ENCODE measurements at regions not wholly inside any gene's neighbourhood (a gene's known extent, or its start where the extent isn't known, plus 50 kb on each side); places are given as distances from the start of the nearest gene placed in this dataset.

DNA sequence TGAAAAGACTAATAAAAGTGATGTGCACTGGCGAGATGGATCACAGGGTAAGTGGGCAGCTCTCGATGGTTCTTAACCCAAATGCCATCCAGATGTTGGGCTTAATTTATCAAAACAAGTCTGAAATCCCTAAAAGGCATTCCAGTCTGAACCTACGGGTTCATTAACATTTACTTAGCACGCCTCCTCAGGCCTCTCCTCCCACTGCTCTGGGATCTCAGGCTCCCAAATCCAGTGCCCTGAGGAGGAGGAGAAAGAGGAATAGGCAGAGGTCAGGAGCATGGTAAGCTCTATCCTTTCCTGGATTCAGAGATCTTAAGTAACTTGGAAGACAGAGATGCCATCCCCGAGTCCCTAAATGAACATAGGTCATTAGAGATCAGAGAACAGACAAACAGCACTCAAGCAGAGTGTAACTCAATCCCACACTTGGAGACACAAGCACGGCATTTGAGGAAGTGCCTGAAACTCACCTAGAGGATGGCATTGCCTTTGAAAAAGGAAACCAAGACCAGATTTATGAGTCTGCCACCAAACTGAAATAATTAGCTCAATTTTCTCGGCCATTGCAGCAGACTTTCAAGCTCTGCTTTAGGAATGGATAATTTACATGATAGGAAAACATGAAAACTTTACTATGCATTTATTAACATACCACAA lies 140.9 kb downstream of the CXCL12 start:
- no peak for DNase-seq (ENCODE audit: low read depth in 3 of 3)

DNA sequence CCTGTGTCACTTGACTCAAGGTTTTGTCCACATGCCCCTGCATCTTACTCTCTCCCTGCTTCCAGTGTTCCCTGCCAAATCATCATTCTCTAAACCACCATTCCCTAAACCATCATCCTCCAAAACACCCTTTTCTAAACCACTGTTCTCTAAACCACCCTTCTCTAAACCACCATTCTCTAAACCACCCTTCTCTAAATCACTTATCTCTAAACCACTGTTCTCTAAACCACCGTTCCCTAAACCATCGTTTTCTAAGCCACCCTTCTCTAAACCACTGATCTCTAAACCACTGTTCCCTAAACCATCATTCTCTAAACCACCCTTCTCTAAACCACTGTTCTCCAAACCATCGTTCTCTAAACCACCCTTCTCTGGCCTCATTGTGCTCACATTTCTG lies 142.1 kb downstream of the CXCL12 start:
- no peak for DNase-seq (ENCODE audit: low read depth in 3 of 3)

DNA sequence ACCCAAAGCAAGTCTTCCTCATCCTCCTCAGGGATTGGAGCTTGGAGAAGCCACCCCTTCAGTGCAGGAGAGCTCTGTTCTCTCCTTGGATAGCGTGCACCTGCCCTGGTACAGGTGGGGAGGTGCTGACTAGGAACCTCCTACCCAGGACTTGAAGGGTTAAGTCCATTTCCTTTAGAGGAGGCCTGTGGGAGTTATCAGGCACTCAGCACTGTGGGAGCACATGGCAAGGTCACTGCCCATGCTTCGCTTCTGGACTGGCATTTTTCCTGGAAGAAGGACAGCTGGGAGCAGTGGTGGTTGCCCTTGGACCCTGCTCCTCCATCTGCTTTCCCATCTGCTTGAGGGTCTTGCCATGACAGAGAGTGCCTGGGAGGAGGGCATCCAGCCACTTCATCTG lies 142.8 kb downstream of the CXCL12 start:
- DNase-seq (ENCODE audit: low read depth in 3 of 3): no peak

DNA sequence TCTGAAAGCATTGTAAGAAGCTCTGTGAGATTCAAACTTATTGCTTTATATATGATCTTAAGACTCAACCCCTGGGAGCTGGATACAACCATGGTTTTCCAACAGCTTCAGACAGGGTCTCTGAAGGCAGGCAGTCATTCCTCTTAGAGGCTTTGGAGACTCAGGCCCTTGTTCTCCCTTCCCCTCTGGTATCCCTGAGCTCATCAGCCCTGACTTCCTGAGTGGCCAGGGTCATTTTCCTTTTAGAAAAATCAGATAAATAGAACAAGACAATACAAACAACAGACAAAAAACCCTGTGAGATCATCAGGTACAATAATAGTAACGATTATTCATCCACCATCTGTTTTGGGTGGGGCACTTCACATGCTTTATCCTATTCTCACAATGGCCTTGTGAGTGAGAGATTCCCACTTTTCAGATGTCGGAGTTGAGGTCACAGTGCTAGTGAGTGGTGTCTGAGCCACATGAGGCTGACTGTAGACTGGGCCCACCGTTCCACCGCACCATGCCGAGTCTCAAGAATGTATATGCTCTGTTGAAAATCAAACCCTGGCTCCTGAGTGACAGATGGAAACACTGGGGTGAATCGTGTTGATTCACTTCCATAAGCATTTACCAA lies 144.2 kb downstream of the CXCL12 start:
- no peak for DNase-seq (ENCODE audit: low read depth in 3 of 3)

DNA sequence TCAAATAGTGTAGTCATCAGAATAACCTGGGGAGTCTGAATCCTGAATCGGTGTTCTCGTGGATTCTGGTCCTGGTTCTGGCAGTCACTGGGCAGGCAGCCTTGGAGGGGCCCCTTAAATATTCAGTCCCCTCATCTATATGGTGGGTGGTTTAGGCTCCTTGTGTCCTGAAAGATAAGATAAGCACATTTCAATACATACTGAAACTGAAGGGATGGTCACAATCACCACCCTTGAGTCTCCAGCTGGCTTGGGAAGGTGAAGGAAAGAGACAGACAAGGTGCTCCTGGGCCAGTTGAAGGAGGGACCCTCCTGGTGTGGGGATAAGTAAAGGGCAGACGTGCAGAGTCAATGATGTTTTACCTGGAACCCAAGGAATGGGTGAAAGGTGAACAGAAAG lies 146.7 kb downstream of the CXCL12 start:
- DNase-seq (ENCODE audit: low read depth in 3 of 3): no peak

DNA sequence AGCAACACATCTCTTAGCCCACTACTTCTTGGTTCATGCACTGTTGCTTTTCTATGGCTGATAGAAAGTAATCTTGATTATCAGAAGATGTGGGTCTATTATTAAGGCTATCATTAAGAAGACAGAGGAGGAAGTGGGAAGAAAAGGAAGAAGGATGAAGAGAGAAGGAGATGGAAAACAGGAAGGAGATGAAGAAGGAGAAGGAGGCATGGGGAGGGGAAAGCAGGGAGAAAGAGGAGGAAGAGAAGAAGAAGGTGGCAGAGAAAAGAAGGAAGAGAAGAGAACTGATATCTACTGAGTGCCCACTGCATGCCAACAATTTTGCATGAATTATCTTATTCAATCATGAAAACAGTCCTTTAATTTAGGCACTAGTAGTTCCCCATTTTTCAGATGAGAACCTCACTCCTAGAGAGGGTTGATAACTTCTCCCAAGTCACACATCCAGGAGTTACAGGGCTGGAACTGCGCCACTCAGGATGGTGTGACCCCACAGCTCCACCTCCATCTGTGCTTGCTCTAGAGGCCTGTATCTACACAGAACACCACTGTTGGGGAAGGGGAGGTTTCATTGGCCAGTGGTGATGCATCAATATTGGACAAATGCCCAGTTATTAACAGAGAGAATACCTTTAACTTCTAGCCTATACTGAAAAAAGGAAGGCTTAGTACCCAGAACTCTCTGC lies 147.4 kb downstream of the CXCL12 start:
- DNase-seq (ENCODE audit: low read depth in 3 of 3): no peak

DNA sequence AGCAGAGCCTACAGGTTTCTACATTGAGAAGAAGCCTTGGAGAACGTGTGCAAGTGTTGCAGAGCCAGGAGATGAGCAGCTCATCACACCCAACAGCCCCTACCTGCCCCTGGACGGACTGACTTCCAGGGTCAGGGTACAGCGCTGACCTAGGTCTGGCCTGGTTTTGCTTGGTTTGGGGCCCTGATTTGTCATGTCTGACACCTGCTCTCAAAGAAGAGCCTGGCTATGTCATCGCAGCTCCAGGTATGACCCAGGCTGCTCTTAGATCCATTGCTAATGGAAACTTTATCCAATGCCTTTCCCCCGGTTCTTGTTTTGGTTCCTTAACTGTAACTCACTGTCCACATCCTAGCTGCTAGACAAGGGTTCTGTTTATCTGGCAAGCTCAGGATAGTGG lies 149.5 kb downstream of the CXCL12 start:
- no peak for DNase-seq (ENCODE audit: low read depth in 3 of 3)

DNA sequence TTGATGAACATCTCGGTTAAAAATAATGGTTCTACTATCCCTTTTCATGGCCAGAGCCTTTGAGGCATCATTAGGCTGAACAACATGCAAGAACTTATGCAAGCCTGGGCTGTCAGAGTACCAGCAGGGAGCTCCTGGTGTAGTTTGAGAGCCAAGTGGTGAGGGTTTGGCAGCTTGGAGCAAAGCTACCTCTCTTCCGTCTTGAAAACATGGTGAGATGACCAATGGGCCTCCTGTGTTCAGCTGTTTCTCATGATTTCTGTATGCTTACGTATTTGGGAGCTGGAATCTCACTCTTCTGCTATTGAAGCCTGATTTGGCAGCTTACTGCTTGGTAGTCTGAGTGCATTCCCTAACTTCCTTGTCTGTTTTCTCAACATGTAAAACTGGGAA lies 150.4 kb downstream of the CXCL12 start:
- no peak for DNase-seq (ENCODE audit: low read depth in 3 of 3)

DNA sequence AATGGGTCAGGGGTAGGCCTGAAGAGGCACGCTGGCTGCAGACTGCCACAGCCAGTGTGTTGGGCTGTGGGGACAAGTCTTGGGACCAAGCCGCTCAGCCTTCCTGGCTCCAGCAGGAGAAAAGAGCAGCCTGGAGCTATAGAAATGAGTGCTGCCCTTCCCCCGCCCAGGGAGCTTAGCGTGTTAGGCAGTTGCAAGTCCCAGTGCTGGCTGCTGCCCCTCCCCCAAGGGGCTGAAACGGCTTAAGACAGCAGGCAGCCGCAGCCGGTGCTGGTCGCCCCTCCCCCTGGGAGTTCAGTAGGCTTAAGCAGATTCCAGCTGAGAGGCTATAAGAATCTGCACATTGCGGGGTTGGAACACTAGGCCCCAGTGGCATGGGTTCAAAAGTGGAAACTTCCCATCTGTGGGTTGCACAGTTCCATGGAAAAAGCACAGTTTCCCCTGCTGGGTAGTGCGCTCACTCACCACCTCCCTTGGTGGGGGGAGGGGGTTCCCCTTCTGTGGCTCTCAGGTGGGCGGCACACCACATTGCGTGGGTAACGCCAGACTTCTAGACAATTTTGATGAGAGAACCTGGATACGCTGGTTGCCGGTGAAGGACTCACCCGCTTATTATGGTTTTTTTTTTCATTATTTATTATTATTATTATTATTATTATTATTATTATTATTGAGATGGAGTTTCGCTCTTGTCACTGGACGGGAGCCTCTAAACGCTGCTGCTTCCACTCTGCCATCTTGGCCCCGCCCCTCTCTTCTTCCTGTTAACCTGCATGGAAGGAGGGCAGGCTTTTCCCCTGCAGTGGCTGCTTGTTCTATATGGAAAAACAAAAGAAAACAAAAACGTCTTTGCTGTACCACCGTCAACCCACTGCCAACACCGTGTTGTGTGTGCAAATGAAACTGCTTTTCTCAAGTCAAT lies 151.1 kb downstream of the CXCL12 start:
- DNase-seq (ENCODE audit: low read depth in 3 of 3): no peak

DNA sequence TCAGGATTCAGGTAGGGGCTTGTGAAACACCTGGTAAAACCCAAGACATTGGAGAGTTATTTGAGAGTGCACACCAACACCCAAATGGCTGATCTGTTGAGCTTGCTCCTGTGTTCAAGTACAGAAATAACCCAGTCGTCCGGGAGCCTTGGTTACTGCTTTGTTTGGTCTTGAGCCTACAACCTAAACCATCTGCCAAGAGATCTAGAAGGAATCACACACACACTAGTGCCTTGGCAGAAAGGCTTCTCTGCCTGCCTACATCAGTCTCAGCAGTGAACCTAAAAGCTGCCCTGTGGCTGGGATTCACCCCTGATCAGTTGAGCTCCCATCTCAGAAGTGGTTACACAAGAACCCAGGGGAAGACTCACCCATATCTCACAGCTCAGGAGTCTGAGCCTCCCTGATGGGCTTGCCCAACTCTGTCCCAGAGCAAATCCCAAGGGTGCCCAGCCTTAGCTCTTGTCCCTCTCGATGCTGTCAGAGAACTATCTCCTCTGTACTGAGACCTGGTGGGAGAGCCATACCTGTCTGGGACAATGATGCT lies 167.6 kb downstream of the CXCL12 start:
- no peak for DNase-seq (ENCODE audit: low read depth in 3 of 3)

DNA sequence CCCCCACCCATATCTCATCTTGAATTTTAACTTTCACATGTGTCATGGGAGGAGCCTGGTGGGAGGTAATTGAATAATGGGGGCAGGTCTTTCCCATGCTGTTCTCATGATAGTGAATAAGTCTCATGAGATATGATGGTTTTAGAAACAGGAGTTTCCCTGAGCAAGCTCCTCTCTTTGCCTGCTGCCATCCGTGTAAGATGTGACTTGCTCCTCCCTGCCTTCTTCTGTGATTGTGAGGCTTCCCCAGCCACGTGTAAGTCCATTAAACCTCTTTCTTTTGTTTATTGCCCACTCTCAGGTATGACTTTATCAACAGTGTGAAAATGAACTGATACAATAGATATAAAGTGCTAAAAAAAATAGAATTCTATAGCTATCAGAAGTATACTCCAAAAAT lies 168.8 kb downstream of the CXCL12 start:
- no peak for DNase-seq (ENCODE audit: low read depth in 3 of 3)

DNA sequence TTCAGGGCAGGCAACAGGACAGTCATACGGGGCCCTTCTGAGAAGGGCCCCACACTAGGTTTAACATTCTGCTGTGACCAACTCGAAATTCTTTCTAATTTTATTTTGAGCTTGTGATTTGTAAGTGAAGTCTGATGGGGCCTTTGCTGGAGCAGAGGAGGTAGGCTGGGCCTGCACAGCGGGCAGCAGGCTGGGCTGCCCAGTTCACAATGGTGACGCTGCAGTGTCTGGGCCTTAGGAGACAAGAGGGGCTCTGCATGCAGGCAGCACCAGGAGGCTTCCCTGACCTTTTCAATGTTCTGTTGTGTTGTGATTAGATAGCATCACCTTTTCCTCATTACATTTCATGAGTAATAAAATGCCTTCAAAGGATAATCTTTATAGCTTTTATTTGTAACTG lies 175.1 kb downstream of the CXCL12 start:
- no peak for DNase-seq (ENCODE audit: low read depth in 3 of 3)

DNA sequence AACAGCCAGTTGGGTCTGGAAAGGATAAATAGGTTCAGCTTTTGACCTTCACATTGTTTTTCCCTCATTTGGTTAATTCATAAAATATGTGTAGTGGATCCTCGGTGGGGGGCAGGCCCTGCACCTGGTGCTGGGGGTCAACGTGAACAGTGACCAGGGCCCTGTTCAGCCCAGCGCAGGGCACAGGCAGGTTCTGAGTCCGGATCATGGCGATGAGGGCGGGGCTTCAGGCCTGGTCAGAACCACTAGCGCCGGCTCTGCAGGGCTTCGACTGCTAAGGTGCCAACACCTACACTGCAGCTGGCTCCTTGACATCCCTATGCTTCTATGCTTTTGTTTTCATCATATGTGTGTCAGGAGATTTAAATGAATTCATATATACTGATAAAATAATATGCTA lies 177.7 kb downstream of the CXCL12 start:
- no peak for DNase-seq (ENCODE audit: low read depth in 3 of 3)

DNA sequence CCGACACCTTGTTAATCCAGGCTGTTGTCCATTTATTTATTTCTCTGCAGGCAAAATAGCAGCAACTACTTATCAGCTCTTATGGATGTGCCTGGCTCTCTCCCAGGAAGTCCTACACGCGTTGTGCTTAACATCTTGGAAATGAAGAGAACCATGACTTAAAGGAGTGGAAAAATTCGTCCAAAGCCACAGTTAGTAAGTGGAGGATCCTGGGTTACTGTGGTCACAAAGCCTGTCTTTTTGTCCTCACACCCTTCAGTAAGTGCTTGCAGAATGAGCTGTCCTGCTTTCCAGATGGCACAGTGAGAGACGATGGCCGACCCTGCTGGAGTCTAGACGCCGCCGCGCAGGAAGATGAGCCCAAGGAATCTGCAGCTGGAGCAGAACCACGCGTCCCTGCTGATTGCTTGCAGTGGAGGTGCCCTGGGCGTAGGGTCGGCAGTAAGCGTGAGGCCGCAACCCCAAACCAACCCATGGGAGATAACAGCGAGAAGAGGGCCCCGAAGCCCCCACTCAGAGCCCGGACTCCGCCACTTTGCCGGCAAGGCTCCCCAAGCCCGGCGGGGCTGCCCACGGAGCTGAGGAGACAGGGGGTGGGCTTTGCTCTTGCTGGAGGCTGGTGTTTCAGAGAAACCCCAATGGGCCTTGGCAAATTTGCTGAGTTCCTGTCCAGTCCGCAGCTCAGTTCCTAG lies 178.6 kb downstream of the CXCL12 start:
- DNase-seq (ENCODE audit: low read depth in 3 of 3): no peak

DNA sequence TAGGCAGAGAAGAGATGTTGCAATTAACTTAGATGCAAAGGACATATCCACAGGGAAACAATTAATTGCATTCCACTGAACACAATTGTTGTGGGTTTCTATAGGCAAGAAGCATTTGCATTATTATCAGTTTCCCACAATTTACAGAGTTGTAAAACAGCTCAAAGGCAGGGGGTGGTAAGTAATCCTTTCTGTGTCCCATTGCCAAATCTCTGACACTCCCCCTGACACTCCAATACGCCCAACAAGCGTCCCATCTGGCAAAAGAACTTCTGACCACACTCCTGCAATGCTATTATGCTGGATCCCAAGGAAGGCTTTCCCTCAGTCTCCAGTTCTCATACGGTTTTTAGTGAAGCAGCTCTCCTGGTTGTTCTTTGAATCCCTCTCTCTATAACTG lies 179.8 kb downstream of the CXCL12 start:
- DNase-seq (ENCODE audit: low read depth in 3 of 3): no peak

DNA sequence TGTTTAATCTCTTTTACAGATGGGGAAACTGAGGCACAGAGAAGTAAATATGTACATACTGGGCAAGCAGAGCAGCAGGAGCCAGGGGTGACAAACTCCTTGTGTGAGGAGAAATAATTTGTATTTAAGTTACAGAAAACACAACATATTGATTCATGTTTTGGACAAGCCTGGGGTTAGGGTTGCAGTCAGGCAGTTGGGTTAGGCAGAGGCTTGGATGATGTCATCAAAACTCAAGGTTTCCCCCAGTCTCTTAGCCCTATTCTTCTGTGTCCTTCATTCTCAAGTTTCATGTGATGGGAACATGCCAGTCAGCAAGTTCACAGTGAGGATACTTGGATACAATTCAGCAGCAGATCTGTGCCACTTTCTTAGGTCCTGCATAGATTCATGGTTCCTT lies 181.4 kb downstream of the CXCL12 start:
- no peak for DNase-seq (ENCODE audit: low read depth in 3 of 3)

DNA sequence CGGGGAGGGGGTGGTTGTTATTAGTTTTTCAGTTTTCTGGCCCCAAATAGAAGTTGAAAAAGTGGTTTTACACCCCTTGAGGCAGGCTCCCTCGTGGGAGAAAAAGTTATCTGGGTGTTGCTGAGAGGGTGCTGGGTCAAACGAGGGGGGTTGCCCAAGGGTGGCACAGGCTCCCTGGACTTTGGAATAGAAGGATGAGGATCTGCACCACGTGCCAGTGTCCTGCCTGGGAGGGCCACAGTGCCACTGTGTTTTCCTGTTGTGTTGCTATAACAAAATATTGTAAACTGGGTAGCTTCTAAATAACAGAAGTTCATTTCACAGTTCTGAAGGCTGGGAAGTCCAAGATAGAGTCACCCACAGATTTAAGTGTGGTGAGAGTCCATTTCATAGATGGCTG lies 181.9 kb downstream of the CXCL12 start:
- no peak for DNase-seq (ENCODE audit: low read depth in 3 of 3)

DNA sequence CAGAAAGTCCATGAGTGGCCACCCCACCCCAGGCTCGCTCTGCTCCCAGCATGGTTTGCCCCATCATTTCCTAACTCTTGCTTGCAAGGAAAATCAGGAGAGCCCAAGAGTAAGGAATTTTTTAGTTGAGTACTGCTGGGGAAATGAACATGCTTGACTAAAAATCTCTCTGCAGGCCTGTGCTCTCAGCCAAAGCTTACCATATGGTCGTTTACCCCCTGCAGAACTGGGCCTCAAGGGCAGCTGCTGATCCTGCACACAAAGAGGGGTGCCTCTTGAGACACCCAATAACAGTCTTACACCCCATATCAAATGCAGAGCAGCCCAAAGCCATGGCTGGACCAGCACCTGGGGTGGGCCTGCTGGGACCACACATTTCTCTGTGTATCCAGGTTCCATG lies 183.2 kb downstream of the CXCL12 start:
- DNase-seq (ENCODE audit: low read depth in 3 of 3): no peak

DNA sequence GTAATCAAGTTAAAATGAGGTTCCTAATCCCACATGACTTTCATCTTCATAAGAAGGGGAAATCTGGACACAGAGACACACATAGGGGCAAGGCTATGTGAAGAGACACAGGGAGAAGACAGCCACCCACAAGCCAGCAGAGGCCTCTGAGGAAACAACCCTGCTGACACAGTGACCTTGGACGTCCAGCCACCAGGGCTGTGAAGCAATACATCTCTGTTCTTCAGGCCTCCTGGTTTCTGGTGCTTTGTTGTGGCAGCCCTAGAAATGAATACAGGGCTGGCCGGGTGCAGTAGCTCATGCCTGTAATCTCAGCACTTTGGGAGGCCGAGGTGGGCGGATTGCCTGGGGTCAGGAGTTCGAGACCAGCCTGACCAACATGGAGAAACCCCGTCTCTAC lies 183.9 kb downstream of the CXCL12 start:
- DNase-seq (ENCODE audit: low read depth in 3 of 3): no peak

DNA sequence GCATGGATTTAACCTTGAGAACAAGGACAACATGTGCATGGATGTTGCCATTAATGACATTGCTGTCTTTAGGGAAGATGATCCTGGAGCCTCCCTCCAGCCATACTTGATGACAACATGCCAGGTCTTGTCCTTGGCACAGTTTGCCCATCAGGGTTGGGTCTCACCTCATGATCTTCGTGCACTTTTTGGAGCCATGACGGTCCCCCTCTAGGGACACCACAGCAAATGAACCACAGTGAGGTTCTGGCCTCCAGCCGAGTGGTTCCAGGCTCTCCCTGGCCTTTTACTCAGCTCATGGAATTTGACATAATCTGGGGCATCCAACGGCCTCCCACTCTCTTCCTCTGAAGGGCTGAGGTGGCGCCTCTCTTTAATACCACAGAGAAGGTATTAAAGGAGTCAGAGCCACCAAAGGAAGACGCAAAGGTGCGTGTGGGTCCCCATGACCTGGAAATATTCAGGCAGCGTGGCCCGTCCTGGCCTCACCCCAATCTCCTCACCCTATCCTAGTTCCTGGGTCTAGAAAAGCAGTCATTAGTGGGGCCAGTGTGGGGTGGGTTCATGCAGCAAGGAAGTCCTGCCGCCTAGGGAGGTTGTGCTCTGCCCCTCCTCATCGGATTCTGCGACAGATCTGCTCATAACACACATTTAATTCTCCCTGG lies 184.8 kb downstream of the CXCL12 start:
- DNase-seq (ENCODE audit: low read depth in 3 of 3): no peak

DNA sequence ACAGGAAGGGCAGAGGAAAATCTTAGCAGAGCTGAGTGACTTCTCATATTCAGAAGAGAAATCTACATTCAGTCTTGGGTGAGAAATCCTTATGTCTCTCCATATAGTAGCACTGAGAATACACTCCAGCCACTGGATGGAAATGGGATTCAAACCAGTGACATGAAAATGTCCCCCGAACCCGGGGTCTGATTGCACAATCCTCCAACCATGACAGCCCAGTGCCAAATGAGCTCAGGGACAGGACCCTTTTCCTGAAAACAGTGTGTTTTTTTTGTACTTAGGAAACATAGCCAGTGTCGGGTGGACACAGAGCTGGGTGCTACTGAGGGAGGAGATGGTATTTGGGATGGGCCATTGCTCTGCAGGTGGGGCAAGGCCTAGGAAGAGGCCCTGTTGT lies 185.6 kb downstream of the CXCL12 start:
- DNase-seq (ENCODE audit: low read depth in 3 of 3): no peak

All from stimulated activated CD4-positive, alpha-beta T cell treated with anti-CD3 and anti-CD28 coated beads, TNF-alpha, amount 100 ng/mL, for 48 hours (primary cell).